ENCODE measurements at regions not wholly inside any gene's neighbourhood (a gene's known extent, or its start where the extent isn't known, plus 50 kb on each side); places are given as distances from the start of the nearest gene placed in this dataset.

DNA sequence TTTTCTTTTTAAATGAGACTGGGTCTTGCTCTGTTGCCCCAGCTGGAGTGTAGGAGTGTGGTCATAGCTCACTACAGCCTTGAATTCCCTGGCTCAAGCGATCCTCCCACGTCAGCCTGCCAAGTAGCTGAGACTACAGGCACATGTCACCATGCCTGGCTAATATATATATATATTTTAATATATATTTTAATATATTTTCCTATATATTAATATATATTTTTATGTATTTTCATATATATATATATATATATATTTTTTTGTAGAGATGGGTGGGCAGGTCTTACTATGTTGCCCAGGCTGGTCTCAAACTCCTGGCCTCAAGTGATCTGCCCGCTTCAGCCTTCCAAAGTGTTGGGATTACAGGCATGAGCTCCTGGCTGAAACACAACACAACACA, 144.5 kb upstream of the GATA6 start:
- Histone ChIP-seq H3K4me3 (IDR thresholded peaks at IDR 0.05; ENCODE audit: insufficient read depth, low read depth, low read length) (no peak overlapping the region), H3K4me2 (no peak overlapping the region), H3K27ac (no peak overlapping the region), H3K4me1 (ENCODE audit: low read depth, poor library complexity, severe bottlenecking) (no peaks in the 10 kb centered on the region), H3K79me2 (ENCODE audit: insufficient read depth, low read depth) (no peaks in the 10 kb centered on the region), H3K9ac (no peak overlapping the region), H2AFZ (ENCODE audit: low read depth) (no peak overlapping the region), H3K36me3 (ENCODE audit: insufficient read depth) (no peaks in the 10 kb centered on the region), H3K27me3 (ENCODE audit: insufficient read depth, low read depth) (no peaks in the 10 kb centered on the region), H4K20me1 (ENCODE audit: insufficient read depth) (no peaks in the 10 kb centered on the region)
- TF ChIP-seq, protein P1, sequence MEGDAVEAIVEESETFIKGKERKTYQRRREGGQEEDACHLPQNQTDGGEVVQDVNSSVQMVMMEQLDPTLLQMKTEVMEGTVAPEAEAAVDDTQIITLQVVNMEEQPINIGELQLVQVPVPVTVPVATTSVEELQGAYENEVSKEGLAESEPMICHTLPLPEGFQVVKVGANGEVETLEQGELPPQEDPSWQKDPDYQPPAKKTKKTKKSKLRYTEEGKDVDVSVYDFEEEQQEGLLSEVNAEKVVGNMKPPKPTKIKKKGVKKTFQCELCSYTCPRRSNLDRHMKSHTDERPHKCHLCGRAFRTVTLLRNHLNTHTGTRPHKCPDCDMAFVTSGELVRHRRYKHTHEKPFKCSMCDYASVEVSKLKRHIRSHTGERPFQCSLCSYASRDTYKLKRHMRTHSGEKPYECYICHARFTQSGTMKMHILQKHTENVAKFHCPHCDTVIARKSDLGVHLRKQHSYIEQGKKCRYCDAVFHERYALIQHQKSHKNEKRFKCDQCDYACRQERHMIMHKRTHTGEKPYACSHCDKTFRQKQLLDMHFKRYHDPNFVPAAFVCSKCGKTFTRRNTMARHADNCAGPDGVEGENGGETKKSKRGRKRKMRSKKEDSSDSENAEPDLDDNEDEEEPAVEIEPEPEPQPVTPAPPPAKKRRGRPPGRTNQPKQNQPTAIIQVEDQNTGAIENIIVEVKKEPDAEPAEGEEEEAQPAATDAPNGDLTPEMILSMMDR (conservative IDR thresholded peaks at IDR 0.05; ENCODE audit: low read depth, low read length), result no peak

GRCh38 chr18:22026362-22026761, 143.0 kb upstream of the GATA6 start:
- H3K27me3 ChIP-seq (ENCODE audit: insufficient read depth, low read depth), result no peaks in the 10 kb centered on the region
- no peak overlapping the region for H3K9ac ChIP-seq
- H3K4me3 ChIP-seq (IDR thresholded peaks at IDR 0.05; ENCODE audit: insufficient read depth, low read depth, low read length), result no peak overlapping the region
- no peaks in the 10 kb centered on the region for H3K79me2 ChIP-seq (ENCODE audit: insufficient read depth, low read depth)
- H3K36me3 ChIP-seq (ENCODE audit: insufficient read depth), result no peaks in the 10 kb centered on the region
- no peak overlapping the region for H2AFZ ChIP-seq (ENCODE audit: low read depth)
- no peaks in the 10 kb centered on the region for H3K4me1 ChIP-seq (ENCODE audit: low read depth, poor library complexity, severe bottlenecking)
- H3K4me2 ChIP-seq, result no peak overlapping the region
- no peaks in the 10 kb centered on the region for H4K20me1 ChIP-seq (ENCODE audit: insufficient read depth)
- TF ChIP-seq, protein P1 (conservative IDR thresholded peaks at IDR 0.05; ENCODE audit: low read depth, low read length), result no peak
- H3K27ac ChIP-seq, result no peak overlapping the region

- Histone ChIP-seq H3K27ac (no peak overlapping the region), H3K4me2 (no peak overlapping the region)
- TF ChIP-seq, protein P1 (conservative IDR thresholded peaks at IDR 0.05; ENCODE audit: low read depth, low read length), result no peak
Measured at GRCh38 chr18:22026889-22027288, 142.5 kb upstream of the GATA6 start.

GRCh38 chr18:22031611-22032010, 137.8 kb upstream of the GATA6 start:
- TF ChIP-seq, protein P1 (conservative IDR thresholded peaks at IDR 0.05; ENCODE audit: low read depth, low read length), result no peak
- H3K79me2 ChIP-seq (ENCODE audit: insufficient read depth, low read depth), result no peaks in the 10 kb centered on the region
- H3K9ac ChIP-seq, result no peak overlapping the region
- no peak overlapping the region for H2AFZ ChIP-seq (ENCODE audit: low read depth)
- no peaks in the 10 kb centered on the region for H3K4me1 ChIP-seq (ENCODE audit: low read depth, poor library complexity, severe bottlenecking)
- H3K4me3 ChIP-seq (IDR thresholded peaks at IDR 0.05; ENCODE audit: insufficient read depth, low read depth, low read length), result no peak overlapping the region
- H4K20me1 ChIP-seq (ENCODE audit: insufficient read depth), result no peaks in the 10 kb centered on the region
- H3K27me3 ChIP-seq (ENCODE audit: insufficient read depth, low read depth), result no peaks in the 10 kb centered on the region
- no peak overlapping the region for H3K27ac ChIP-seq
- H3K36me3 ChIP-seq (ENCODE audit: insufficient read depth), result no peaks in the 10 kb centered on the region
- H3K4me2 ChIP-seq, result no peak overlapping the region

More at GRCh38 chr18:22026889-22027288, 142.5 kb upstream of the GATA6 start:
- no peak overlapping the region for H3K9ac ChIP-seq
- H3K27me3 ChIP-seq (ENCODE audit: insufficient read depth, low read depth), result no peaks in the 10 kb centered on the region
- no peak overlapping the region for H2AFZ ChIP-seq (ENCODE audit: low read depth)
- no peaks in the 10 kb centered on the region for H3K36me3 ChIP-seq (ENCODE audit: insufficient read depth)
- H3K4me1 ChIP-seq (ENCODE audit: low read depth, poor library complexity, severe bottlenecking), result no peaks in the 10 kb centered on the region
- H3K79me2 ChIP-seq (ENCODE audit: insufficient read depth, low read depth), result no peaks in the 10 kb centered on the region
- H4K20me1 ChIP-seq (ENCODE audit: insufficient read depth), result no peaks in the 10 kb centered on the region
- no peak overlapping the region for H3K4me3 ChIP-seq (IDR thresholded peaks at IDR 0.05; ENCODE audit: insufficient read depth, low read depth, low read length)
